ENCODE measurements at regions not wholly inside any gene's neighbourhood (a gene's known extent, or its start where the extent isn't known, plus 50 kb on each side); places are given as distances from the start of the nearest gene placed in this dataset.
"Not testable (repeated sequence)": the region's sequence is repeated elsewhere in the genome, so short reads cannot be mapped to it uniquely, and the experiment has no call there.

DNA sequence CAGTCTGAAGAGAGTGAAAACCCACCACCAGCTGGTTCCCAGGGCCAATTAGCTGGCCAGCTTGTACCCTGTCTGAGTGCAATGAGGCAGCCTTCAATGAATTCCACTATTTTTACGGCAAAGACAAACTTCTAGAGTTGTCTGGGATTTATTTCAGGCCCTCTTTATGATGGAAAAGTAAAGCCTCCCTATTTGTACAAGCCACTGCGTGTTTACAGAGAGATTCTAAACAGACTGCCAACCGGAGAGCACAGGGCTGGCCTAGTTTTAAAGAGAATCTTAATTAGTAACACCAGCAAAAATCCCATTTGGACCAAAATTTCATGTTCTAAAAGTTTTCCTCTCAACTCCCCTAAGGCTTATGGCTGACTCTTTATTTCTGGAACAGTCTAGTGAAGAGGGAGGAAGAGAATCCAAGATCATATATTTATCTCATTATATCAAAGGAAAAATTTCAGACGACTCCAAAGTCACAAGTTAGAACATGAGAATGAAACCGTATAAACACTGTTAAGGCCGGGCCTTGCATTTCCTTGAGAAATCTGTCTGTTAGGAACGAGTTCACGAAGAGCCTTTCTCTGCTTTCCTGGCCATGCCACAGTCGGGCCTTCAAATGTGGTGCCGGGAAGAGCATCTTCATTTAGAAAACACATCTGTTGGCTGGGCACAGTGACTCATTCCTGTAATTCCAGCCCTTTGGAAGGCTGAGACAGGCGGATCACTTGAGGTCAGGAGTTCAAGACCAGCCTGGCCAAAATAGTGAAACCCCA lies 724.6 kb upstream of the NRP1 start:
- no peak for DNase-seq (ENCODE audit: low read depth in 2 of 2)

DNA sequence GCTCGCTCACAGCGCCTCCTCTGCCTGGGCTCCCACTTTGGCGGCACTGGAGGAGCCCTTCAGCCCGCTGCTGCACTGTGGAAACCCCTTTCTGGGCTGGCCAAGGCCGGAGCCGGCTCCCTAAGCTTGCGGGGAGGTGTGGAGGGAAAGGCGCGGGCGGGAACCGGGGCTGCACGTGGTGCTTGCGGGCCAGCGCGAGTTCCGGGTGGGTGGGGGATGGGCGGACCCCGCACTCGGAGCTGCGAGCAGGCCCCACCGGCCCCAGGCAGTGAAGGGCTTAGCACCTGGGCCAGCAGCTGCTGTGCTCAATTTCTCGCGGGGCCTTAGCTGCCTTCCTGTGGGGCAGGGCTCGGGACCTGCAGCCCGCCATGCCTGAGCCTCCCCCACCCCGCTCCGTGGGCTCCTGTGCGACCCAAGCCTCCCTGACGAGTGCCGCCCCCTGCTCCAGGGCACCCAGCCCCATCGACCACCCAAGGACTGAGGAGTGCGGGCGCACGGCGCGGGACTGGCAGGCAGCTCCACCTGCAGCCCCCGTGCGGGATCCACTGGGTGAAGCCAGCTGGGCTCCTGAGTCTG lies 721.0 kb upstream of the NRP1 start:
- DNase-seq (ENCODE audit: low read depth in 2 of 2), result not testable (repeated sequence)

DNA sequence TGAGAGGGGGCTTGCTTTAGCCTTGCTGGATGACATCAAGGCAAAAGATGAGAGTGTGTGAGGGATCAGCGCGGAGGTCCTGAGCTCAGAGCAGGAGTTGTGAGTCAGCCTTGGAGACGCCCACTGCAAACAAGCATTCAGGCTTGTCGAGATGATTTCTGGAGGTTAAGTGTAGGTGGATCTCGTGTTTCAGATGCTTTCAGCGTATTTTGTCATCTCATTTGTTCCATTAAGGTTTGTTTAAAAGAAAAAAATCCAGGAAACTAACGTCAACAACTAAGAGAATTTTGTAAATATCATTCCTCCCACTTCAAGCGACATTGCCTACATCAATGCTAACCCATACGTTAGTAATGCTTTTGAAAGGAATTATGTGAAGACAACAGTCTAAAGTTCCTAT lies 715.4 kb upstream of the NRP1 start:
- DNase-seq (ENCODE audit: low read depth in 2 of 2), result no peak

DNA sequence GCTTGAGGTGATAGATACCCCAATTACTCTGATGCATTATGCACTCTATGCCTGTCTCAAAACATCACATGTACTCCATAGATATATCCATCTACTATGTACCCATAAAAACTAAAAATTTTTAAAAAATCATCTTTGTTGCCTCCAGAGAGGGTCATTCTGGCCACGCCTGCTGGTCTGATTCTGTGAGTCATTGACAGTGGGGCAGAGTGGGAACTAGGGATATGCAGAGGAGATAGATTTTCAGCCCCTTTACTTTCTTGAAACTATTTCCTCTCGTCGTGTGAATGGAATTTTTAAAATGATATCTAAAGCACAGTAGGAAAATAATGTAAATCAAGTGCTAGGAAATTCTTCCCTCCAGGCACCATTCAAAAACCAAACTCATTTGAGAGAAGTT lies 715.0 kb upstream of the NRP1 start:
- DNase-seq (ENCODE audit: low read depth in 2 of 2), result no peak

DNA sequence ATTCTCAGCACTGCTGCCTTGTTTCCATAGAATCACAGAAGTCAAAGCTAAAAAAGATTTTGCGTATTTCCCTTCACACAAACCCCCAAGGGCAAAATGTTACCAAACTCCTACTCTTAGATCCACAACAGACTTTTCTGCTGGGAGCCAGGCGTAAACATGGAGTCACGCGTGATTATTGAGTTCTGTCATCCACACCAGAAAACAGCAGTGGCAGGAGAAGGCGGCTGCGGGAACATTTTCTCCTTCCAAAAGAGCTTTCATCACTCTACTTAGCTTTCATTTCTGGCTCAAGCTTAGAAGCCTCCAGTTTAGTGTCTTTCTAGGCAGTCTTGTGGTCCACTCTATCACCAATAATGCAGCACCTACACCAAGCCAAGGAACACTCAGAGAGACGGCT lies 712.9 kb upstream of the NRP1 start:
- DNase-seq (ENCODE audit: low read depth in 2 of 2), result no peak

DNA sequence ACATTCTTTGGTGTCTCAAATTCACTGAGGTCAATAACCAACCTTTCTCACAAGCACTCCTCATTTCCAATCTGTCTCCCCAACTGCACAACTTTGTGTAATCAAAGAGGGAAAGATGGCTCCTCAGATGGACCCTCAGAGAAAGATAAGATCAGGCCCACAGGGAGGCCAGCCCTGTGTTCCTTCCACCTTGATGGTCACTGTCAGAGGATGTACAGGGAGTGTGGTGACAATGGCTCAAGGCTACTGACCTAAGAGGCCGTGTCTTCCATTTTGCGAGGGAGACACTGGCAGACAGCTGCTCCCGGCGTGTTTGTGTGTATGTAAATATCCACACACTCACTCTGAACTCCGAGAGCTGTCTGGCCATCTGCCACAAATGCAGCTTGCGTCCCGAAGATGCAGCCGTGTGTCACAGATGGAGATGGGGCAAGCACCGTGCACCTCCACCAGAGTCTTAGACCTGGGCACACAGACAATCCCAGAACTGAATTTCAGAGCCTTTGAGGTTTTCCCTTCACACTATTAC lies 712.1 kb upstream of the NRP1 start:
- DNase-seq (ENCODE audit: low read depth in 2 of 2), result no peak

DNA sequence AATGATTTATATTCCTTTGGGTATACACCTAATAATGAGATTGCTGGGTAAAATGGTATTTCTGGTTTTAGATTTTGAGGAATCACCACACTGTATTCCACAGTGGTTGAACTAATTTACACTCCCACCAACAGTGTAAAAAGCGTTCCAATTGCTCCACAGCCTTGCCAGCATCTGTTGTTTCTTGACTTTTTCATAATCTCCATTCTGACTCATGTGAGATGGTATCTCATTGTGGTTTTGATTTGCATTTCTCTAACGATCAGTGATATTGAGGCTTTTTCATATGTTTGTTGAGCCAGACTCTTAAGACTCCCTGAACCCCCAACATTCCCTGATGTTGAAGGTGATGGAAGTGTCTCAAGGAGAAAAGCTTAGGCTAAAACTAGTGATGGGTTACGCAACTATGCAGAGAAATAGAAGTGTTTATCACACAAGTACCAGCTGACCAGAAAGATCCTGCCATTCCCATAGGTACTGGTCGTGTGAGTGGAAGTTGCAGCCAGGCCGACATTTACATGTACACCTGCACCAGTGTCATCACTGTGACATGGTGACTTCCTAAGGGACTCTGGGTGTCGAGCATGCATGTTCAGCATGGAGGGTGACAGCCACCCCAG lies 711.2 kb upstream of the NRP1 start:
- DNase-seq (ENCODE audit: low read depth in 2 of 2), result no peak

DNA sequence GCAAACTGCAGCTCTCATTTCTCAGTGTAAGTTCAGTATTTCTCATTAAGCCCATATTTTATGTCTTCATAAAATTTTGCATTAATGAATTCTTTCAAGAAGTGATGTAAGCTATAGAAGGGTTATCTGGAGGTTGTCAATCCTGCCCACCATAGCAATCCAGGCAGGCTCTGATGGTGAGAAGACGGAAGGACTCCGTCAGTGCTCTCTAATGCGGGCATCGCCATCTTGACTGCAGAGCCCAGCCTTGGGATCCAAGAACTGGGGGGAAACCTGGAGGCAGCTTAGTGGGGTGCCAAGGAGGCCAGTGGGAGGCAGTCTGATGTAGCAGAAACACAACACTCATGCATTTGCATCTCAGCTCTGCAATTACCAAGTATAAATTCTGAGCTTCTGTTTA lies 707.4 kb upstream of the NRP1 start:
- no peak for DNase-seq (ENCODE audit: low read depth in 2 of 2)

DNA sequence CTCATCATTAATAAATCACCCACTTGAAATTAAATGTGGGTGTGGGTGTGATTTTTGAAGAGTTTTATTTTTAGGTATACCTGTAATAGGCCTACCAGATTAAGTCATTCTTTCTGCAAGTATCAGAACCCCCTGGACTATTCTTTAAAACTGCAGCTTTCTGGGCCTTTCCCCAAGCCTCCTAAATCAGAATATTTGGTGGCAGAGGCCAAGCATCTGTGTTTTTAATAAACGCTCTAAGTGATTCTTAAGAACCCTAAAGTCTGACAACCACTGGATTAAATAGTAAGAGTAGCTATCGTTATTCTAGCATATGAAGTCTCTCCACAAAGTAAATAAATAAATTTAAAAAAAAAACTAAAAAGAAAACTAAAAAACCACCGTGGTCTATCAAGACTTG lies 703.0 kb upstream of the NRP1 start:
- no peak for DNase-seq (ENCODE audit: low read depth in 2 of 2)

DNA sequence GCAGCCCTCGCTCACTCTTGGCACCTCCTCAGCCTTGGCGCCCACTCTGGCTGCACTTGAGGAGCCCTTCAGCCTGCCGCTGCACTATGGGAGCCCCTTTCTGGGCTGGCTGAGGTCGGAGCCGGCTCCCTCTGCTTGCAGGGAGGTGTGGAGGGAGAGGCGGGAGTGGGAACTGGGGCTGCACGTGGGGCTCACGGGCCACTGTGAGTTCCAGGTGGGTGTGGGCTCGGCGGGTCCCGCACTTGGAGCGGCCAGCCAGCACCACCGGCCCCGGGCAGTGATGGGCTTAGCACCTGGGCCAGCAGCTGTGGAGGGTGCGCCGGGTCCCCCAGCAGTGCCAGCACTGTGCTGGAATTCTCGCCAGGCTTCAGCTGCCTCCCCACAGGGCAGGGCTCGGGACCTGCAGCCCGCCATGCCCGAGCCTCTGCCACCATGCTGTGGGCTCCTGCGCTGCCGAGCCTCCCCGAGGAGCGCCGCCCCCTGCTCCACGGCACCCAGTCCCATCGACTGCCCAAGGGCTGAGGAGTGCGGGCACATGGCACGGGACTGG lies 700.8 kb upstream of the NRP1 start:
- DNase-seq (ENCODE audit: low read depth in 2 of 2), result not testable (repeated sequence)

DNA sequence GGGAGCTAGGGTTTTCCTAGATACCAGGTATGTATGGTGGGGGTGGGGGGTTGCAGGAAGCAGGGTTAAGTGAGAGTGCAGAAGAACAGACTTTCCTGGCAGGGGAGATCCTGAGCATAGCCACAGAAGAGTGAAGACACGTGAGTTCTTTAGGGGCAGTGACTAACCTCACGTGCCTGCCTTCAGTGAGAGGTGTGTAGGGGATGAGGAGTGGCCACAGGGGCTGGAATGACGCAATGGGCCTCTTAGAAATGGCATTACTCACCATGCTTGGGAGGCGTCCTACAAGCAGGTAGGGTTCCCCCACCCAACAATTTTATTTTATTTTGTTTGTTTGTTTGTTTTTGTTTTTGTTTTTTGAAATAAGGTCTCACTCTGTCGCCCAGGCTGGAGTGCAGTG lies 698.6 kb upstream of the NRP1 start:
- DNase-seq (ENCODE audit: low read depth in 2 of 2), result no peak

DNA sequence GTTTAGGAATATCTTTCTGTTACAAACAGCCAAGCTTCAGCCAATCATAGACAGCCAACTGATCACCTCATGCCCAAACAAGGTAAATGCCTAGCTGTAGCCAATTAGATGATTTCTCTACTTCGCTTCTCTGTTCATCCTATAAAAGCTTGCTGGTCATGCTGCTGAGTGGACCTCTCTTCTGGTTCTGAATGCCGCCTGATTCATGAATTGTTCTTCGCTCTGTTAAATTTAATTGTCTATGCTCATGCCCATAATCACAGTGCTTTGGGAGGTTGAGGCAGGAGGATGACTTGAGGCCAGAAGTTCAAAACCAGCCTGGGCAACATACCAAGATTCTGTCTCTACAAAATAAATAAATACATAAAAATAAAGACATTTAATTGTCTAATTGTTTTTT lies 698.1 kb upstream of the NRP1 start:
- DNase-seq (ENCODE audit: low read depth in 2 of 2), result no peak

DNA sequence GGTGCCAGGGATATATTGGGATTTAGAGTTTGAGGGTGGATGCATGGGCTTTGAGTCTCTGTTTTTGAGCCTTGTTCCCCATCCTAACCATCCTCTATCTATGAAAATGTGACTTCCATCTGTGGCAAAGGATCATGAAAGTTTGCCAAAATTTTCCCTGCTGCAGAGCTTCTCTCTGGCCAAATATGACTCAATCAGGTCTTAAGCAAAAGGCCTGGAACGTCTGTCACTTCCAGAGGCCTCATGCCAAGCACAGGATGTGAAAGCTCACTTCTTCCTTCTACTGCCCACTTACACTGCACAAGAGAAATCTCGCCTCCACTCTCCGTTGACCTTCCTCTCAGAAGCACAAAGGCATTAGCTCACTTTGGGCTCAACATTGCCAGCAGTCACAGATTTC lies 696.9 kb upstream of the NRP1 start:
- DNase-seq (ENCODE audit: low read depth in 2 of 2), result no peak

DNA sequence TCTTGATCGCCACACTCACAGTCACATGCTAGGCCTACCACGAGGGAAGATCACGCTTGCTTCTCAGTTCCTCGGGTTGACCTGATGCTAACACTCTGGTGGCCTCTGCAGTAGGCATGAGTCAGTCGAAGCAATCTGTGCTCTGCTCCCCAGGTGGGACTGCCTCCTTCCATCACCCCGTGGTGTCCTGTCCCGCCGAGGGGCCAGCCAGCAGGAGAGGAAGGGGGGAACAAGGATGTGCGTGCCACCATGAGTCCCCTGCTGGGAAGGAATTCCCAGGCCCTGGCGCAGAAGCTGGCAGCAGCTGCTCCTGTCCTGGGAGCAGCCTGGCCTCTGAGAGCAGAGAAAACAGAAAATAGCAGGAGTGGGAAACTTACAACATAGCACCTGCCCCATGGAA lies 695.0 kb upstream of the NRP1 start:
- no peak for DNase-seq (ENCODE audit: low read depth in 2 of 2)

DNA sequence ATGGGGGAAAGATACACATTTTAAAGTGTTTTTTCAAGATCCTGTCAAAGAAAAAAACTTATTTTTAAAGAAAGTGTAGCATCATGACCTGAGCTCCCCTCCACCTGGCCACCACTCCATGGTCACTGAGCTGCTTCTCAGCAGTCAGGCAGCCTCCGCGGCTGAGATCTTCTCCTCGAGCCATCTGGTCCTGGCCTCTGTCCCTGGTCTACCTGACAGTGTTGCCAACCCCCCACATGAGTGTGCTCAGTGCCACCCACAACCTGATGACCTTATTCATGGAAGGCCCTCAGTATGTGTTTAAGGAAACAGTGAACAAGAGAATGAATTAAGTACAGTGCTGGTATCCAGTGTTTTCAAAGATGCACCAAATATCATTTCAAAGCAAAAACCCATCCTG lies 694.5 kb upstream of the NRP1 start:
- DNase-seq (ENCODE audit: low read depth in 2 of 2), result no peak

DNA sequence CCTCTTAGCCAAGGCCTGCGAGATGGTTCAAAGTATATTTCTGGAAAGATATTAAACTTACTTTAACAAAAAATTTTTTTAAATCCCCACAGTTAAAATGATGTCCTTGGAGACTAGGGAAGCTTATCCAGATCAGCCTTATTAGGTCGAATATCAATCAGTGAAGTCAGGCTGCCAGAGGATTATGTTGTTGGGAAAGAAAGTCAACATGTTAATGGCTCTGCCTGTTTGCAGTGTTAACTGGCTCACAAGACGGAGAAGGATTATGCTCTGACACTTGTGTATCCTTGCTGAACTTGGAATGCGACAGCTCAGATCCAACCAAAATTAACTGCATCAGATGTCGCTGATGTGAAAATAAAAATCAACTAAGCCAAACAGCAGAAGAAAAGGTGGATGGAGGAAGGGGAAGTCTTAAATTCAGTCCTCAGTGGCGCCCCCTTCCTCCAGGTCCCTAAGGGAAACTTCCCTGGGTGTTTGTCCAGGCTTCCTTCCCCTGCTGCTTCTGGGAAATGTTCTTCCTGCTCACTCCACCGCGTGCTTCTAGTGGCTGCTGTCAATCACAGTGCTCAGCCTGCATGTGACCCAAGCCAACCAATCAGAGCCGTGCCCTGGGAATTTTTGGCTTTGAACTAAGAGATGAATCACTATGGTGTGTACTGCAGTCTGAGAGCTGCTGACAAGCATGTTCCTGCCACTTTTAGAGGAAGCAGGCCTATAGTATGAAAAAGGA lies 690.4 kb upstream of the NRP1 start:
- DNase-seq (ENCODE audit: low read depth in 2 of 2), result no peak

DNA sequence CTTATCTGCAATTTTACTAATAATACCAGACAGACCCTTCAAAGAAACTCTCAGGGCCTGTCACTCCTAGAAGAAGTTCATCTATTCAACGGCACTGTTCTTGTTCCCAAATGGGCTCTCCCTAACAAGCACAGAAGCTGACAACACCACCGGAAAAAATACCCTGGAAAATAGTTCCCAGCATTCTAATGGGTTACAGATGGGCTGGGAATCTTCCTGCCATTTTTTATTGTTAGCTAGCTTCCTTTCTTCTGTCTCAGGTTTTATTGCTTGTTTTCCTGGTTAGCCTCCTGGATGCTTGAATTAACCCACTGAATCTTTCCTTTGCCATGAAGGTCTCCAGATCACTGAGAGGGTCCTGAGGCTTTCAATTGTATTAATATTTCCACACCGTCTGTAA lies 689.8 kb upstream of the NRP1 start:
- no peak for DNase-seq (ENCODE audit: low read depth in 2 of 2)

DNA sequence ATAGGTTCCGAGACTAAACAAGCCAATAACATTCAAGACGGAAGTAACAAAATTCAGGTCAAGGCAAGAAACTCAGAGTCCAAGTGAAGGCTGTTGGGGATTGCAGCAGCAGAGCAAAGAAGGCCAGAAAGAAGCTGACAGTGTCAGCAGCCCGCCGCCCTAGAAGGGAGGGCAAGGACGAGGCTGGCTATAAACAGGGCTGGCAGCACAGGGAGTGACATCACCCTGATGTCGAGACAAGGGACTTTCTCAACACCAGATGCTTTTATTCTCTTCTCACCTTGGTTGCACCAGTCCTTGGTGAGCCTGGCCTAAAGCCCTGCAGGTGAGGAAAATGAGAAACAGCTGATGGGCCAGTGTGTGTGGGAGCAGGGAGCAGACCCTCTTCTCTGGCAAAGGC lies 687.7 kb upstream of the NRP1 start:
- no peak for DNase-seq (ENCODE audit: low read depth in 2 of 2)

DNA sequence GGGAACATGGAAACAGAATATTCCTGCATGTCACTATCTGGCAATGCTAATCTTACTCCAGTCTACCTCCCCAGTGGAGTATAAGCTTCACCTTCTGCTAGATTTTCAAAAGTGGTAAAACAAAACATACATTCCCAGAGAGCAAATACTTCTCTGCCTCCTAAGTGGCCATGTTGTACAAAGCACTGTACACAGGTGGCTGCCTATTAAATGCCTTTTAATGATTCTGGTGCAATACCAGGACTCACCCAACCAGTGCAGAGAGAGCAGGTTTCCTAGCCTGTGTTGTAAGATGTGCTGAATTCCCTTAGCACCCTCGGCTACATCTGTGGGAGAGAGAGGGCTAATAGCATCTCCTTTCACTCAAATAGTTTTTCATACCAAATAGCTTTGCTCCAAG lies 684.3 kb upstream of the NRP1 start:
- DNase-seq (ENCODE audit: low read depth in 2 of 2), result no peak

DNA sequence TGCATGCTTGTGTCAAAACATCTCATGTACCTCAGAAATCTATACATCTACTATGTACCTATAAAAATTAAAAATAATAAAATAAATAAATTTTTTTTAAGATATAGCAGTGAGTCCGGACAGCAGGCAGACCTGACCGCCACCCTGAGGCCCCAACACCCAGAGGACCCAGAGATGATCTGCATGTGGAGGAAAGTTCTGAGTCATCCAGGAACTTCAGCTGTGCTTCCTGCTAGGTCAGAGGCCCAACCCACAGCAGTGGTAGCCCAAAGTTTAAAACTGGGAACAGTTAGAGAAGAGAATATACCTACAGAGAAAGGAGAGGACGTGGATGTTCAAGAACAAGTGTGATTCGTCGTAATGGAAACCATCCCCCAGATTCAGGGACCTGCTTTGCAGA lies 683.7 kb upstream of the NRP1 start:
- DNase-seq (ENCODE audit: low read depth in 2 of 2), result no peak

DNA sequence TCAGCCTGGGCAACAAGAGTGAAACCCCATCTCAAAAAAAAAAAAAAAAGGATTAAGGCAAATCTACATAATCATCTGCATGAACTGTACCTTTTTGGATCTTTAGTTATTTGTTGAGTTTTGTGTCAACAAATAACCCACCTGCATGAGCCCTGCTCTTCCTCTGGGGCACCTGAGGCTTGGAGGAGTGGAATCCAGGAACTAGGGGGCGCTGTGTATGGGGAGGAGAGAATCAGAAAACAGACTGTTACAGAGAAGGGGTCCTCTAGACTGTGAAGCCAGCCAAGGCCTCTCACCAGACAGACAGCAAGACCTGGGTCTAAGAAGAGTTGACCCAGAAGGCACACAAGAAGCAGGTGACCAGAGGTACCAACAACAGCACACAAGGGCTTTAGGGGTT lies 682.8 kb upstream of the NRP1 start:
- DNase-seq (ENCODE audit: low read depth in 2 of 2), result no peak

DNA sequence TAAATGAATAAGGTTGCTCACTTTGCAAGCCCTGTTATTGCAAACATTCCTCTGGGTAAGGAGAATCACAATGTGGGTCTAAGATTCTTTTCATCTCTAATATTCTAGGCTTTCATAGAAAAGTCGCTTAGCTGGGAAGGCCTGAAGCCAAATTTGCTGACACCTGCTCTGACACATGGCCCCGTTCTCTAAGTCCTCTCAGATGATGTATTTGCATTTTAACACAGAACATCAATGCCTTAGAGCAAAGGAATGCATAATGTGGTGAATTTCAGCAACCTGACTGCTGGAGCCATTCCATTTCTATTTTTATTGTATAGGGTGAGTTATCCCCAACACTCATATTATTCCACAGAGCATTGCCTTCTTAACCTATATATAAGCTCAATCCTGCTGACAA lies 682.1 kb upstream of the NRP1 start:
- no peak for DNase-seq (ENCODE audit: low read depth in 2 of 2)
